Fibroblast of skin of left quadriceps (primary cell): ENCODE measurements at regions not wholly inside any gene's neighbourhood (a gene's known extent, or its start where the extent isn't known, plus 50 kb on each side); places are given as distances from the start of the nearest gene placed in this dataset.

ENCODE experiments used
- DNase-seq, 2 experiments: peaks; one replicate each; pipeline ENCODE4 v3.0.0-alpha.2; 2013; ENCODE audit warnings: low read depth in 2 of 2

DNA sequence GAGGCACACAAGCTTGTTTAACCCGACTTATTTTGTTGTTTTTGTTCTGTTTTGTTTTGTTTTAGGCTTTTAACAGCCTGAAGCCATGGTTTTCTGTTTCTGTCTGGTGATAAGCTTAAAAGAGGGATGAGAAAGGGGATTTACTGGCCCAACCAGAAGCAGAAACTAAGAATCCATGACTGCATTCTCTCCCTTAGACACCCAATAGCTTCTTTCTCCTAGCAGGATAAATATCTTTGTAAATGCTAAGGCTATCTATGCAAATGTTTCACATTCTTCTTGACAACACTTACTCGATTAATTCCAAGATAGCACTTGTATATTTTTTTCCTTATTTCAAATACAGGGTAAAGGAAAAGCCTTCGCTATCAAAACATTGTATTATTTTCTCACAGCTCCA lies 53.7 kb upstream of the SMAD1 start:
- no peak for DNase-seq

DNA sequence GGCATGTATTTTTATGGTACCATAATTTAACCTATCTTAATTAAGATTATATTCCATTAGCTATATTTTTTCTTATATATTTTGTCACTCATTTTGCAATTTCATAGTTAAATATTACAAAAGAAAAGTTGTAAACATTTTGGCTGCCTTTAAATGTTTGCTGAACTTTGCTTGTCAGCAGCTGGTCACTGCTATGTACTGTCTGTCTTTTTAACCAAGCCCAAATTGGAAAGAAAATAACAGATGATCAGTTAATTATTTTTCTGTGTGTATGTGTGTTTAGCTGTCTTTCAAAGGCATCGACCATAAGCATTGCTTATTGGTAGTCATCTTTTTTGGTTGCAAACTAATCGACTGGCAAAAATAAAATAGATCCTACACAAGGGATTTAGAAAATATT lies 54.4 kb upstream of the SMAD1 start:
- DNase-seq: no peak

DNA sequence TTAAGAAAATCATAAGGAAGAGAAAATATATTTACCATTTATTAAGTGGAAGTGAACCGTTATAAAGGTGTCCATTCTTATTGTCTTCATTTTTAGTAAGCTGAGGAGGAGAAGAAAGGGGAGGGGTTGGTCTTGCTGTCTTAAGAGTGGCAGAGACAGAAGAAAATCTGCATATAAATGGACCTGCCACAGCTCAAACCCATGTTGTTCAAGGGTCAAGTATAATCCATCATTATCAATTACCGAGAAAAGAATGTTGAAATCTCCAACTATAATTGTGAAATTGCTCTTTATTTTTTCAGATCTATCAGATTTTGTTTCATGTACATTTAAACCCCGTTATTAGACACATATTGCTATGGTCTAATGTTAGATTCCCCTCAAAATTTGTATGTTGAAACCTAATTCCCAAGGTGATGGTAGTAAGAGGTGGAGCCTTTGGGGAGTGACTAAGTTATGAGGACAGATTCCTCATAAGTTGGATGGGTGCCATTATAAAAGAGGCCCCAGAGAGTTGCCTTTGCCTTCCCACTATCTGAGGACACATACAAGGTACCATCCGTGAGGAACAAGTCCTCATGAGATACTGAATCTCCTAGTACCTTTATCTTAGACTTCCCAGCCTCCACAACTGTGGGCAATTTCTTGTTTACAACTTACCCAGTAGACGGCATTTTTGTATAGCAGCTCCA lies 58.5 kb upstream of the SMAD1 start:
- DNase-seq: no peak

DNA sequence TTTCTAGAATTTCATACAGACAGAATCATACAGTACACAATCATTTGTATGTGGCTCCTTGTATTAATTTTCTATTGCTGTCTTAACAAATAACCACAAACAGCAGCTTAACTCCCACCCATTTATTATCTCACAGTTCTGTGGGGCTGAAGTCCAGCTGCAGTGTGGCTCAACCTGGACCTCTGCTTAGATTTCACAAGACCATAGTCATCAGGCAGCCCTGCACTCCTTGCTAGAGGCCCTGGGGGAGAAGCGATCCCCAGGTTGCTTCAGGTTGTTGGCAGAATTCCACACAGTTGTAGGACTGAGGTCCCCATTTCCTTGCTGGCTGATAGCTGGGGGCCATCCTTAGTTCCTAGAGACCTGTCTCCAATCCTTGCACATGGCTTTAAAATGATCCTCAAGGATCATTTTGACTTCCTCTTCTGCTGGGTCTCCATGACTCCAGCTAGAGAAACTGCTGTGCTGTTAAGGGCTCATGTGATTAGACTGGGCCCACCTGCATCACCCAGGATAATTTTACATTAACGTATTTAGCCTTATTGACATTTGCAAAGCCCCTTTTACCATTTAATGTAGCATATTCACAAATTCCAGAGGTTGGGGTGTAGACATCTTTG lies 60.9 kb upstream of the SMAD1 start:
- DNase-seq: no peak

DNA sequence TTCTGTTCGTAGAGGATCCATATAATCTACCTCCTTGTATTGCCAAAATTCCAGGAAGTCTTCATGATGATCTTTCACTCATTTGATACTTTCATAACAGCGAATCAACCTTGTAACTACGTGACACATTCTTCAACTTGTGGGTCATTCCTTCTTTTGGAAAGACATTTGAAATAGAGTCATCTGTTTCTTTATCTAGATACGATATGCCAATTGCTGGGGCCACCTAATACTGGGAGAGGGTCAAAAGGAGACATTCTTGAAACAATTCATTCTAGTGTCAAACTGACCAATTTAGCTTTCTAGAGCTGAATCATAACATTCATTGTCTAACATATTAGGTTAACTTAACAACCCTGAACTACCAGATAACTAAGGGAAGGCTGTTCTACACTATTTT lies 62.9 kb upstream of the SMAD1 start:
- DNase-seq: no peak

DNA sequence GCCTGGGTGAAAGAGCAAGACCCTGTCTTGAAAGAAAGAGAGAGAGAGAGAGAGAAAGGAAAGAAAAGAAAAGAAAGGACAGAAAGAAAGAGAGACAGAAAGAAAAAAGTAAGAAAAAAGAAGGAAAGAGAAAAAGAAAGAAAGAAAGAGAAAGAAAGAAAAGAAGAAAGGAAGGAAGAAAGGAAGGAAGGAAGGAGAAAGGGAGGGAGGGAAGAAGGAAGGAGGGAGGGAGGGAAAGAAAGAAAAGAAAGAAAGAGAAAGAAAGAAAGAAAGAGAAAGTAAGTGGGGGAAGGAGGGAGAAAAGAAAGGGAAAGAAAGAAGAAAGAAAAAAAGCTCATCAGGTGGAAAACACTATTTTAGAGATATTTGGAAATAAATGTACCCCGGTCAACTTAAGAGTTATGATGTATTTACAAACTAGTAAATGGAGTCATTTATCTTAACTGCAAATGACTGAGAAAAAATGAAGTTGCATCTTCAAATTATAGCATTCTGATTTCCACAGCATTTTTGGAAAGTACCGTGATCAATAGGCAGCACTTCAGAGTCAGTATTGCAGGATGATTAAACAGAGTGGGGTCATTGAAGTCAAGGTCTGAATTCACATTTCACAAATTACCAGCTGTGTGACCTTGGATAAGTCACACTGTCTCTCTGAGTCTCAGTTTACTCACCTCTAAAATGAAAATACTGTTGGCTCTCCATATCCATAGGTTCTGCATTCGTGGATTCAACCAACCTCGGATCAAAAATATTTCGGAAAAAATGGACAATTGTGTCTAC lies 64.1 kb upstream of the SMAD1 start:
- no peak for DNase-seq

DNA sequence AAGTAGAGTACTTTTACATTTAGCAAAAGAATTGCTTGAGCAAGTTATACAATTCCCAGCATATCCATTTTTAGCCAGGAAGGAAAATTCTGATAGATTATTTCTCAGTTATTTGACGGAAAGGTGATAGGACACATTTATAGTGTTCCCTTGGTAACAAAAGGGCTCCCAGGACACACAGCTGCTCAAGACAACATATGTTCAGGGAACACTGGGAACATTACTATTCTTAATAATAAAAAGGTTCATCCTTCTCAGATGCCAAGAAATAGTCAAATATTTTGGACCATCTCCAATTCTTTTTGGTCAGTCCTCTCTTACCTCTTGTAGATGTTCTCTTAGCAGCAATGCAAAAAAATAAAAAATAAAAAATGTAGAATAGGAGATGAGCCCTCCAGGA lies 66.8 kb upstream of the SMAD1 start:
- DNase-seq: no peak

DNA sequence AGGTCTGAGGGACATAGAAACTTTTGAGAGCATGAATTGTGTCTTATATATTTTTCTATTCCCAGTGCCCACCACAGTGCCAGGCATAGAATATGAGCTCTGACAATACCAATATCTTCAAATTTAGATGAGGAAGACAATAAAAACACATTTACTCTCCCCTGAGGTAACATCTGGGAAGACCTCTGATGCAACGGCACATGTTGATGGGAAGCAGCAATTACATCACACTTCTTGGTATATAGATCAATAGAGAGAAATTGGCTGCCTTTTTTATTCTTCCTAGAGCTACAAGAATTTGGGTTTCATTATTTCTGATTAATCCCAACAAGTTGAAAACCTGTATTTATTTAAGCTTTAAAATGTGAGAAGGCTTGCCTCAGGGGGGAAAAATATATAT lies 67.4 kb upstream of the SMAD1 start:
- DNase-seq: no peak

DNA sequence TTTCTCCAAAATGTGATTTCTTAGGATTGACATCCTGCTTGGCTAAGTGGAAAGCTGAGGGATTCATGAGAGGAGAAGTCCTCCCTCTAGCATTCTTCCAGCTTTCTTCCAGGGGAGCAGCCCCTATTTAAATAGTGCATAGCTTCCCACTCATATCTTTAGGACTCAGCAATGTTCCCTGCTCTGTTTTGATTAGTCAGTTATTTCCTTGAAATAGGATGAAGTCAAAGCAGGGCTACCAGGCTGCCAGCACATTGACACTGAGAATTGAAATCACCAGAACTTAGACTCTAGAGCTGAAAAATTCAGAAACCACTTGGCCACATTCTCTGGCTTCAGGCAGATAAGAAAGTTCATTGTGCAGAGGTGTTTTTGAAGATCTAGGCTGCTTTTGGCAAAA lies 74.7 kb upstream of the SMAD1 start:
- no peak for DNase-seq

DNA sequence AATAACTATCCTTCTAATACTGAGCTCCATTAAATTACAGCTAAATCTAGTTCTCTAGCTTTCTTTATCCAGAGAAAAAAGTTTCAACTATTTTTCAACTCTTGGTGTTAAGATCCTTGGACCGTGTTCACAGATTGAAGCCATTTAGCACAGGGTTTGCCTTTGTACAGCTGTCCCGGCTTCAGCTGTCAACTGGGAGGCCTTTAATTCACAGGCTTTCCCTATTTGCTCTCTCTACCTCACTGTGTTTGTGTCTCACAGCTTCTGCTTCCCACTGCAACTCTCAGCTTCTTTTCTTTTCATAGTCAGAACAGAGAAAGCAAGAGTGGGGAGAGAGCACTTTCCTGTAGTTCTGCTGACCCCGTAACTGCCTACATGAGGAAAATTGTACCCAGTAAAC lies 76.9 kb upstream of the SMAD1 start:
- DNase-seq: no peak

DNA sequence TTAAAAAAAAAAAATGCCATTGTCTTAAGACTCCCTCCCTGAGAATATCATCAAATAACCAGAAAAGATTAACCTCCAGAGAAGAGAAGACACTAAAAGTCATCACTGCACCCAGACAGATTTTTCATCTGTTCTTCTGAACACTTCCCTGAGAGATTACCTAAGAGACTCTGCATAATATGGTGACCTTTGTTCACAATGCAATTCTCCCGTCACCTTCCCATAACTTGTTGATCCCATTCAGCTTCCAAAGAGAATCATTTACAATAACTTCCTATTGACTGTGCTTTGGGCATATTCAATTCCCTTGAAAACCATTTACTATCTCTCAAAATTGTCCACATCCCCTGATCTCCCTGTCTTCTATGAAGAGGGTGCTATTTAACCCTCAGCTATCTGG lies 85.1 kb upstream of the SMAD1 start:
- no peak for DNase-seq

DNA sequence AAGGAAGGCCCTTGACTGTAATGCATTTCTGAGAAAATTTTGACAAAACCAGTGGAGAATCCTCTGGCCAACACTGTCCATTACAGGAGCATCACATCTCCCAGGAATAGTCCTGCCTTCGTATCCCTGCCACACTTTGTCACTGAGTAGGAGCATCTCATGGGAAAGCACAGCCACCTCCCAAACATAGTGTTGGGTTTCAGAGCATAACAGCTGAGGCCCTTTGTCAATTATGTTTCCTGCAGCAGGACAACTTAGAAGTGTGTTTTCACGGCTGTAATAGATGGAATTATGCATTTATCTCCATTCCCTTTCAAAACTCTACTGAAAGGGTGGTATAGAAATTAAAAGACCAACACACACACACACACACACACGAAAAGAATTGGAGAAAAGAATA lies 91.1 kb upstream of the SMAD1 start:
- no peak for DNase-seq

DNA sequence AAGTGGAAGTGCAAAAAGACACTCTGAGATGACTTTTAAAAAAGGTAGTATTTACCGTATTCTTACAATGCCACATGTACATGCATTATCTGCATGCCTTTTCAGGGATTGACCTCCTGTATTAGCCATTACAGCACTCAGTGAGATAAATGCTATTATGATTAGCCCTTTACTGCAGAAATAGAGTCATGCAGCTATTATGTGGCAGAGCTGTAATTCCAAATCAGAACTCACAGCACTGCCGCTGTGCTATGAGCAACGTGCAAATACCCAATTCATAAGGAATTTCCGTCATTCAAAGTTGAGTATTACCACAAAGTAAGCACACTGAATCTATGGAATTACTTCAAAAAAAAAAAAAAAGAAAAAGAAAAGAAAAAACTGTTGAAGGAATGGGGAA lies 92.1 kb upstream of the SMAD1 start:
- DNase-seq: no peak

DNA sequence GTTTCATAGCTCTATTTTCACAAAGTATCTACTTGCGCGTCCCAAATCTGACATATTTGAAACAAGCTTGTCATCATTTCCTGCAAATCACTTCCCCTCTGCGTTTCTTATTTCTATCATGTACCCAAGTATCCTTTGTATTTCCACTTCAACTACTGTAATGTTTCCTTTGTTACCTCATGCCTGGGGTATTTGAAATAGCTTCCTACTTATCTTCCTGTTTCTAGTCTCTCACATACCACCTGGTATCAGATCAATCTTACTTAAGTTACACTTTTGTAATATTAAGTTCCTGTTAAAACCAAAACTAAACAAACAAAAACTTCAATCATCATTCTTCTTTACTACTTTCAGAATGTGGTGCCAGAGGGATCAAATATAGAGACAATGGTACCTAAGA lies 93.6 kb upstream of the SMAD1 start:
- DNase-seq: no peak

DNA sequence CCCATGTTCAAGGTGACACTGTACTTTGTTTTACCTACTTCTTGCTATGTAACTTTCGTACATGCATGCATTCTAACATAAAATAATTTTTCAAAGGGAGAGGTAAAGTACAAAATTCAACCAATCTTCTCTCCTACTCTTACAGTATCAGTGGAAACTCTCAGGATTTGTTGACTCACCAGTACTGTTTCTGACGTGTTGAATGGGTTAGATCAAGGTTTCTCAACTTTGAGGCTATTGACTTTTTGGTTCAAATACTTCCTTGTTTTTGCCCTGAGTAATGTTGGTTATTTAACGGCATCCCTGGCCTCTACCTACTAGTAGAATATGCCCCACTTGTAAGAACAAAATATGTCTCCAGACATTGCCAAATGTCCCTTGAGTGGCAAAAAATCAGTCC lies 94.6 kb upstream of the SMAD1 start:
- DNase-seq: no peak

DNA sequence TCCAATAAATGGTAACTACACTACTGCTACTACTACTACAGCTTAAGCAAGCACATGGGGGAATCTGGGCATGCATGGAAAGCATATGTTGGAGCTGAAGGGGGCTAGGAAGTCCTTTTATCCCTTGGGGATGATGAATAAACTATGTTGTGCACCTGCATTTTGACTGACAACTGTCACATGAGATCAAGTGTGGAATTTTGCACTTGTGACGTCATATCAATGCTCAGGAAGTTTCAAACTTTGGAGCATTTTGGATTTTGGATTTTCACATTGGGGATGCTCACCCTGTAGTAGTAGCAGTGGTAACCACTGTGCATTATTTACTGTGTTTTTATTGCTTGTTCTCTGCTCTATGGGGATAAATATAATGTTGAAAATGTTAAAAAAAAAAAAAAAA lies 100.5 kb upstream of the SMAD1 start:
- DNase-seq: no peak

DNA sequence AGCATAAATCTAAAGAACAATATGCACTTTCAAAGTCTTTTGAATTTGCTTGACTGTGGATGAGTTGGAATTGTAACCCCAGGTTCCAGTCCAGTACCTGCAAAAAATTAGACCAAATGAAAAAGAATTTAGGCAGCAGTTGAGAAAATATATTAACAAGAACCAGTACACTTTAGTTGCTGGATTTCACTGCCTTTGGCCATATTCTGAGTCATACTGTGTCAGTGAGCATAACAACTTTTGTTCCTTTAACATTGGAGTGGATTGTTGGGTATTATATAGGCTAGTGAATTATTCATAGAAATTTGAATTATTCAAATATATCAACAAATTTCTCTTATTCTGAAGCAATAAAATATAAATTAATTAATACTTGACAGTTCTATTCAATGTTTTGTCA lies 101.5 kb upstream of the SMAD1 start:
- no peak for DNase-seq

DNA sequence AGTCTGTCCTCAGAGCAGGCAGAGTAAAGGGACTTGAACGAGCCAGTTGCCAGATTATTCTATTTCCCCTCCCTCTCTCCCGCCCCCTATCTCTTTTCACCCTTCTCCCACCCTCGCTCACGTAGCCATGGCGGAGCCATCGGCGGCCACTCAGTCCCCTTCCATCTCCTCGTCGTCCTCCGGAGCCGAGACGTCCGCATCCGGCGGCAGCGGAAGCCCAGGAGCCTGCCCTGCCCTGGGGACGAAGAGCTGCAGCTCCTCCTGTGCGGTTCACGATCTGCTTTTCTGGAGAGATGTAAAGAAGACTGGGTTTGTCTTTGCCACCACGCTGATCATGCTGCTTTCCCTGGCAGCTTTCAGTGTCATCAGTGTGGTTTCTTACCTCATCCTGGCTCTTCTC lies 106.2 kb upstream of the SMAD1 start:
- no peak for DNase-seq

DNA sequence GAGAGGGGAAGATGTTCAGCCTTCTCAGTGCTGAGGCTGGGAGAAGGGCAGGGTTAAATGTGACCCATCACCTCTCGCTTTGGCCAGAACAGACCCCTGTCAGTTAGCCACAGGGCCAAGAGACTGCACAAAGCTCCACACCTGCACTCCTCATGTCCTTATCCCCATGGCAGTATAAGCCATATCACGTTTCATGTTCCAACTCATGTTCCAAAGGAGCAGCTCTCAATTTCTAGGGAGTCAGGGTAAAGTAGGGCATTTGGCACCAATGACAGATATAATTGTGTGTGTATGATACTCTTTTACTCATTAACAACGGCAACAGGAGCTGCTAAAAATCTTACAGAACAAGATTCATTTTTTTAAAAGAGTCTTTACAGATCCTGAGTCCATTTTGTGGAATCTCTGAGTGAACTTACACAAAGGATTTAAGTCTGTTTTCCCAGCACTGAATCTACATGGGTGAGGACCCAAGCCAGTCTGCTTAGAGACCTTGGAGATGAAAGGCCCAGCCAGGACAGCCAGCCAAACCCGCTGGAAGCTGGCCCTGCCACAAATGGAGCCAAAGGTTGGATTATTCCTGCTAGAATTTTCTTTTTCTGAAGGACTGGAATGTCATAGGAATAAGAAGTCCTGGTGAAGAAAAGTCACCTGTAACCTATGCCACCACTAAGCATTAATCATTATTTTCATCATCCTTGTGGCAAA lies 129.1 kb upstream of the SMAD1 start:
- DNase-seq: no peak

DNA sequence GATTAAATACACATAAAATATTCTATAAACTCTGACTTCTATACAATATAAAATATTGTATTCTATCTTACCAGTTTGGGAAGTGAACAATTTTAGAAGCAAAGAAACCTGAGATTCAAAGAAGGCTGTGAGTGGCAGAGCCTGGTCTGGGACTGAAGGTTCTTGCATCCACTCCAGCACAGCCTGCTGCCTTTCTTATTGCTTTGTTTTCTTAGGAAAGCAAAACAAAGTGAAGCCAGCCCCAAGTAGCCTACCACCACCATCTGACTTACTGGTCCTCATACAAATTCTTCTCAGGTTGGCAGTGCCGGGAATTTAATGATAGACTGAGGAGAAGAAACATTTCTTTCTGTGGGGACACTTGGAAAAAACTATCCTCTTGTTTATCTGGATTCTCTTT lies 129.7 kb upstream of the SMAD1 start:
- no peak for DNase-seq

DNA sequence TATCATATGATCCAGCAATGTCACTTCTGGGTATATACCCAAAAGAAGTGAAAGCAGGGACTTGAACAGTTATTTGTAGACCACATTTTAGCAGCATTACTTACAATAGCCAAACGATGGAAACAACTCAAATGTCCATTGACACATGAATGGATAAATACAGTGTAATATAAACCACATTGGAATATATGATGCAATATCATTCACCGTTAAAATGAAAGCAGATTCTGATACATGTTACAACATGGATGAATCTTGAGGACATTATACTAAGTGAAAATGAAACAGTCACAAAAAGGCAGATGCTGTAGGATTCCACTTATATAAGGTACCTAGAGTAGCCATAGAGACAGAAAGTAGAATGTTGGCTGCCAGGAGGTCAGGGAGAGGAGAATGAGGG lies 130.5 kb upstream of the SMAD1 start:
- DNase-seq: peak; percentile 25 to 27

DNA sequence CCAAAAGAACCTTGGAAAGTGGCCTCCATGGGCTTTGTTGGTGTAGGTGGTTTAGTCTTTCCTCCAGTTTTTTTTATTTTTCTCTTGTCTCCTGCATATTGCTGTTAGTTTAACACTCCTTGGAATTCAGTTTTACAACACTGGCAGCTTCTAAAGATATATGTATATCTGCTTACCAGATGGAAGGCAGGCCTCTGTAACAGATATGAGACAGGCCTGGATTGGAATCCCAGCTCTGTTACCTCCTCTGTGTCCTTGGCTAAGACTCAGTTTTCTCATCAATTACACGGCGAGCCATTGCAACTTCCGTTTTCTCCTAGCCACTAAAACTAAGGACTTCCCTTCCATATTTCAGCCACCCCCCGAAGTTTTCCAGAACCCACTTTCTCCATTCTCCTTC lies 133.4 kb upstream of the SMAD1 start:
- peak; percentile 34 to 53 for DNase-seq

DNA sequence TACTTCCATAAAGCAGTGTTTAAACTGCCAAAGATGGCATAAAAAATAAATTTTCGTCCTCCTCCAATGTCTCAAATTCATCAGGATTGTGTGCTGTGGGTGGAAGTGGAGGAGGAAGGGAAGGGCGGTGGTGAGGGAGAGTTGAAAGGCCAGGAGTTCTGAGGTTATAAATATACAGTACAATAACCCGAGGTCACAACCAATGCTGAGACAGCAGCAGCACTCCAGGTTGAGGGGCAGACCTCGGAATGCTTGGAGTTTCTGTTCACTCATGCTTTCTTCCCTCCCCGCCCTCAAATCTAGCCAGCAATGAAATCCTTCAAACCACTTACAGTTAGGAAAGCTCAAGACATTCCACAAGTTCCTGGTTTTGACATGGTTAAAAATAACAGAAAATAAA lies 134.0 kb upstream of the SMAD1 start:
- DNase-seq: peak; percentile 67 to 68
